Fibroblast of gingiva (primary cell): ENCODE measurements at regions not wholly inside any gene's neighbourhood (a gene's known extent, or its start where the extent isn't known, plus 50 kb on each side); places are given as distances from the start of the nearest gene placed in this dataset.
"Not testable (repeated sequence)": the region's sequence is repeated elsewhere in the genome, so short reads cannot be mapped to it uniquely, and the experiment has no call there.

Experiments used
- DNase-seq: peaks from one replicate; pipeline ENCODE4 v3.0.0-alpha.2; 2011; ENCODE audit warnings: low read depth

- DNase-seq = no peak
Observed at GRCh38 chr4:134879019-134879418, 677.4 kb upstream of the PABPC4L start.

- no peak for DNase-seq
Observed at GRCh38 chr4:134867027-134867426, 665.4 kb upstream of the PABPC4L start.

DNA sequence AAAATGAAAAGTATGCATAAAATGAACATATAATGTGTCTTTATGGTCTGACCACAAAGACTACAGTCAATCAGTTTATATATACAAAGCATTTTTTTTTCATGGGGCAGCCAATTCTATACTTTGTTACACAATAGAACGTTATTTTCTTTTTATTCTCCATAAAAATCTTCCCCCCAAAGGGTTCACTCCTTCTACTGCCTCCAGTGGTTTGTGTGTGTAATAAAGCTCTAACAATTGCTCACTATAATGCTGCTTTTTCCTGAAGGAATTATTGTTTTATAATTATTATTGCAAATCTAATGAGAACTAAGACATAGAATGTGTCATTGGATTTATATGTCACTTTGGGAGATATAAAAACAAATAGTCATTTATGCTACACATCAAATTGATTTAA lies 664.1 kb upstream of the PABPC4L start:
- DNase-seq = no peak

GRCh38 chr4:134862116-134862515 lies 660.5 kb upstream of the PABPC4L start:
- no peak for DNase-seq

GRCh38 chr4:134848681-134849080 lies 647.1 kb upstream of the PABPC4L start:
- DNase-seq = no peak

DNA sequence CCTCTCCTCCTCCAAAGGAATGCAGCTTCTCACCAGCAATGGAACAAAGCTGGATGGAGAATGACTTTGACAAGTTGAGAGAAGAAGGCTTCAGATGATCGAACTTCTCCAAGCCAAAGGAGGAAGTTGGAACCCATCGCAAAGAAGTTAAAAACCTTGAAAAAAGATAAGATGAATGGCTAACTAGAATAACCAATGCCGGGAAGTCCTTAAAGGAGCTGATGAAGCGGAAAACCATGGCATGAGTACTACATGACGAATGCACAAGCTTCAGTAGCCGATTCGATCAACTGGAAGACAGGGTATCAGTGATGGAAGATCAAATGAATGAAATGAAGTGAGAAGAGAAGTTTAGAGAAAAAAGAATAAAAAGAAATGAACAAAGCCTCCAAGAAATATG lies 629.2 kb upstream of the PABPC4L start:
- not testable (repeated sequence) for DNase-seq

DNA sequence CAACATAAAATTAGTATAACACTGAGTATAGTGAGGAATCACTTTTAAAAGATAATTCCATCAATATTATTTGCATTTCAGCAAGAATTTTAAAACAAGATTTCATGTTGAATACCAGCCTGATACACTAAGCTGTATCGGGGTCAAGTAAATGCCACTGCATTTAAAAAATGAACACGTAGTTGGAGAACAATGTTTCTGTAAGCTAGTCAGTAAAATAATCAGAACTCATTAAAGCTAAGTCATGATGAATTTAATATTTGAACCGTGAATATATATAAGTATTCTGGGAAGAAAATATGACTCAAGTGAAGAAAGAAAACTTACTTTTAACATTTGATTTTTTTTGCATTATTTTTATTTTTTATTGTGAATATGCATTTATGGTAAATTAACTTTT lies 611.0 kb upstream of the PABPC4L start:
- DNase-seq = no peak

GRCh38 chr4:134807231-134807745 lies 605.7 kb upstream of the PABPC4L start:
- peak; percentile 1 for DNase-seq

- no peak for DNase-seq
Observed at GRCh38 chr4:134798573-134798972, 597.0 kb upstream of the PABPC4L start.

GRCh38 chr4:134787315-134787714 lies 585.7 kb upstream of the PABPC4L start:
- DNase-seq = no peak

- DNase-seq = no peak
Observed at GRCh38 chr4:134780244-134780643, 578.7 kb upstream of the PABPC4L start.

- DNase-seq = no peak
Observed at GRCh38 chr4:134777606-134778005, 576.0 kb upstream of the PABPC4L start.

DNA sequence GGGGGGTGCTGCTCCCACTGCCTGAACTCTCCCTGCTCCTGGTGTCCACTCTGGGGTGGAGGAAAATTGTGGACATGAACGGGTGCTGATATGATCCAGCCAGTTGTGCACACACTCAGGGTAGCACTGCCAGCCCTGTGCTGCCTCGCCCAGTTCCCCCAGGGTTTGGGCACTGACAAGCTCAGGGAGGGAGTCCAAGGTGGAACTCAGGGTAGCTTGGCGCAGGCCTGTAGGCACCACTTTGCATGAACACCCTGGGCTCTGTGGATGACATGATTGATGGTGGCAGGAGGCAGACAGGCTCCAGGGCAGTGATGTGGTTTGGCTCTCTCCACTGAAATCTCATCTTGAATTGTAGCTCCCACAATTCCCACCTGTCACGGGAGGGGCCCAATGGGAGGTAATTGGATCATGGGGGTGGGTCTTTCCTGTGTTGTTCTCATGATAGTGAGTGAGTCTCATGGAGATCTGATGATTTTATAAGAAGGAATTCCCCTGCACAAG lies 572.0 kb upstream of the PABPC4L start:
- DNase-seq = no peak

DNA sequence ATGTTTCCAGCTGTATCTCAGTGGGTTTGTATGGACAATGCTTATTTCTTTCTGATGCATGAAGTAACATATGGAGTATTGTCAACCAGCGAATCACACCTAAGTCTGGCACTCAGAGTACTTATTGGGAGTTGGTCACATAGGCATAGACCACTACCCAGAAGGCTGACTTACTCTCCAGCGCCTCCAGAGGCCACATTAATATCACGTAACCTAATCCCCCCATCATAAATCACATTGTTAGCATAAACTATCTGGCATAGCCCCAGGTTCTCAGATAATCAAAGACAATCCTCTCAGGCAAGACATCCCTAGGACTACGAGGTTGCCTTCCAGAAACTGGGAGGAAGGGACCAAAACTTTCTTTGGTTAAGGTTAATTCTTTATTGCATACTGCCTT lies 560.5 kb upstream of the PABPC4L start:
- DNase-seq = no peak

DNA sequence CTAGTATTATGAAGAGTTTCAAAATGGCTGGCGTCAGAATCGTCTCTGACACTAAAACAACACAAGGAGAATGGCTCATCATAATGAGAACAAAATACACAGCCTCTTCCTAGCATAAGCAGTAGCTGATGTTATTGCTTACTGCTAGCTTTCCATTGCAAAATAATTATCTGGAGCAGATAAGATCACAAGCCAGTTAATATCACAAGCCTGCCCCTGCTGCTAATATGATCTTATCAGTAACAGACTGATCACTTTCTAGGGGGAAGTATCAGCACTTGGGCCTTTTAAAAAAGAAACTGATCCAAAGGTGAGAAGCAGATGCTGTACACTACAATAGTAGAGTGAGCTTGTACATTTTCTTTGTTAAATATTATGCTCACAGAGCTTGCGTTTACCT lies 554.8 kb upstream of the PABPC4L start:
- no peak for DNase-seq

GRCh38 chr4:134754301-134755019 lies 552.9 kb upstream of the PABPC4L start:
- no peak for DNase-seq

- no peak for DNase-seq
Observed at GRCh38 chr4:134753390-134753789, 551.8 kb upstream of the PABPC4L start.

DNA sequence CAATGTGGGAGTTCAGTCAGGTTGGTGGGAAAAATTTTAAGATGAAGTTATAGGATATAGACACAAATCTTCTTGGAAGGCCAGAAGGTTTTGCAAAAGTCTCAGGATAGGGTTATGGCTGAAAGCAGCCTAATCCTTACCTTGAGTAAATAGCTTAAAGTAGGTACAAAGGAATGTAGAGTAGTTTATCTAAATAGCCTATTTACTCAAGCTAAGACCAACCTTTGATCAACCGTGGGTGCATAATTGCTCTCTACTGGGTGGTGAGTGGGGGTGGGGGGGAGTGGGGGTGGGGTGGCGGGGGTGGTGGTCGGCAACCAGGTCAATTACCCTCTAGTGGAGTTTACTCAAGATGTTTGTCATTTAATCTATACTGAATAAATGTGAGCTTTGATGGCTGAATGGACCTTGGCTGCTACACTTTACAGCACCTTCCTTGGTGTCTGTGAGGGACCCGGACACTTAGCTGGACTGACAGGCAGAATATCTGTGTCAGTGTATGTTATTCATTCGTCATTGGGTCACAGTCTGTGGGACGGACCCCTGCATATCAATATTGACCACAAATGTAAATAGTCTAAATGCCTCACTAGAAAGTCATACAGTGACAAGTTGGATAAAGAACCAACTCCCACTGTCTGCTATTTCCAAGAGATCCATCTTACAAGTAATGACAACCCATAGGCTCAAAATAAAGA lies 545.7 kb upstream of the PABPC4L start:
- DNase-seq = no peak

- DNase-seq = no peak
Observed at GRCh38 chr4:134740290-134740689, 538.7 kb upstream of the PABPC4L start.

GRCh38 chr4:134735901-134736300 lies 534.3 kb upstream of the PABPC4L start:
- no peak for DNase-seq

GRCh38 chr4:134727696-134728095 lies 526.1 kb upstream of the PABPC4L start:
- DNase-seq = no peak

GRCh38 chr4:134722306-134722705 lies 520.7 kb upstream of the PABPC4L start:
- DNase-seq = no peak

- DNase-seq = no peak
Observed at GRCh38 chr4:134720030-134720429, 518.4 kb upstream of the PABPC4L start.
